Erythroblast (primary cell): ENCODE measurements at regions not wholly inside any gene's neighbourhood (a gene's known extent, or its start where the extent isn't known, plus 50 kb on each side); places are given as distances from the start of the nearest gene placed in this dataset.

Source experiments
- GATA1 ChIP-seq: IDR thresholded peaks from 2 replicates; pipeline ENCODE4 v1.6.1; 2011; ENCODE audit warnings: low read depth, mild to moderate bottlenecking, control low read depth, low read length, moderate library complexity
- POLR2A ChIP-seq: IDR thresholded peaks from 2 replicates; pipeline ENCODE4 v1.6.1; 2011; ENCODE audit warnings: mild to moderate bottlenecking, low read length

- TF ChIP-seq POLR2A = no peak
- no peak for TF ChIP-seq GATA1
Measured at GRCh38 chr22:48782811-48783511, 1044.7 kb downstream of the BRD1 start.
